ENCODE measurements at regions not wholly inside any gene's neighbourhood (a gene's known extent, or its start where the extent isn't known, plus 50 kb on each side); places are given as distances from the start of the nearest gene placed in this dataset.
"Not testable (repeated sequence)": the region's sequence is repeated elsewhere in the genome, so short reads cannot be mapped to it uniquely, and the experiment has no call there.

- H3K9ac ChIP-seq (ENCODE audit: insufficient read depth, low read depth, low read length); BruUV-seq (replicated peaks); ATAC-seq: not testable (repeated sequence)
Measured at GRCh38 chr16:29142506-29142905, 157.7 kb downstream of the LAT start.

GRCh38 chr16:29141586-29142324 lies 156.9 kb downstream of the LAT start:
- ATAC-seq: no peak; the same call in 2 of the 3 replicates
- Histone ChIP-seq H3K4me1 (ENCODE audit: insufficient read depth, low read length) (no peaks in the 10 kb centered on the region), H2AFZ (ENCODE audit: low read length) (no peak overlapping the region), H3K27me3 (ENCODE audit: control insufficient read depth in 1 of 2, insufficient read depth in 2 of 2, low read length in 2 of 2) (peaks cover 4 to 16% of the 10 kb centered on the region in 2 experiments; a peak in 3 of 5 replicates), H3K4me3 (replicated peaks in 1 of 3; ENCODE audit: insufficient read depth in 1 of 3, low read depth in 2 of 3, low read length in 3 of 3) (no peak overlapping the region), H3K79me2 (ENCODE audit: insufficient read depth, low read length) (no peaks in the 10 kb centered on the region), H3K9ac (ENCODE audit: insufficient read depth, low read depth, low read length) (no peak overlapping the region), H4K20me1 (ENCODE audit: insufficient read depth, low read length) (no peaks in the 10 kb centered on the region), H3K9me3 (ENCODE audit: low read length) (no peaks in the 10 kb centered on the region), H3K27ac (ENCODE audit: extremely low read length, insufficient read depth, low read length) (no peak overlapping the region), H3K4me2 (ENCODE audit: low read depth, low read length) (no peak overlapping the region), H3K36me3 (replicated peaks in 1 of 2; ENCODE audit: control insufficient read depth in 1 of 2, insufficient read depth in 2 of 2, low read length in 2 of 2) (no peaks in the 10 kb centered on the region)
- TF ChIP-seq MED1 (CRISPR knock-in tag; IDR thresholded peaks at IDR 0.05) (no peak), ZNF768 (CRISPR knock-in tag; IDR thresholded peaks at IDR 0.05) (0 out of 2 replicates have a peak, but pooled peaks have one; percentile 26), ZMYM4 (CRISPR knock-in tag; IDR thresholded peaks at IDR 0.05) (no peak), ZNF703 (CRISPR knock-in tag; IDR thresholded peaks at IDR 0.05; ENCODE audit: borderline replicate concordance) (no peak), MTA3 (CRISPR knock-in tag; IDR thresholded peaks at IDR 0.05) (no peak), ZNF20 (CRISPR knock-in tag; IDR thresholded peaks at IDR 0.05) (no peak), PPARG (CRISPR knock-in tag; conservative IDR thresholded peaks at IDR 0.05) (no peak)
- in situ Hi-C loops (cut with HindIII; ENCODE audit: extremely low pct_ligation_motif_present, low pct_unique_long_range_greater_than_20kb): no loop called here
- POLR2A ChIA-PET: no interaction called here
- no peak for FAIRE-seq
- CTCF ChIA-PET (ENCODE audit: low intra/inter-chr PET ratio, low total read pairs): no interaction called here
- WGBS (ENCODE audit: low lambda C conversion rate): 45% methylated on average over 30 of the region's 35 CpGs
- intact Hi-C loops (cut with micrococcal nuclease; ENCODE audit: unreplicated experiment): no loop called here
- no TSS peak for BruUV-seq (replicated peaks)
- no peak for DNase-seq (ENCODE audit: low spot score)

More at GRCh38 chr16:29142506-29142905, 157.7 kb downstream of the LAT start:
- H3K27me3 ChIP-seq (ENCODE audit: control insufficient read depth in 1 of 2, insufficient read depth in 2 of 2, low read length in 2 of 2): peaks cover 3 to 13% of the 10 kb centered on the region in 2 experiments; a peak in 3 of 5 replicates
- H3K4me3 ChIP-seq (replicated peaks in 1 of 3; ENCODE audit: insufficient read depth in 1 of 3, low read depth in 2 of 3, low read length in 3 of 3); H3K36me3 ChIP-seq (replicated peaks in 1 of 2; ENCODE audit: control insufficient read depth in 1 of 2, insufficient read depth in 2 of 2, low read length in 2 of 2); DNase-seq (ENCODE audit: low spot score); H3K79me2 ChIP-seq (ENCODE audit: insufficient read depth, low read length); H3K27ac ChIP-seq (ENCODE audit: extremely low read length, insufficient read depth, low read length); intact Hi-C loops (cut with micrococcal nuclease; ENCODE audit: unreplicated experiment); FAIRE-seq; CTCF ChIA-PET (ENCODE audit: low intra/inter-chr PET ratio, low total read pairs); POLR2A ChIA-PET; H2AFZ ChIP-seq (ENCODE audit: low read length); in situ Hi-C loops (cut with HindIII; ENCODE audit: extremely low pct_ligation_motif_present, low pct_unique_long_range_greater_than_20kb); H3K9me3 ChIP-seq (ENCODE audit: low read length); H3K4me1 ChIP-seq (ENCODE audit: insufficient read depth, low read length); H4K20me1 ChIP-seq (ENCODE audit: insufficient read depth, low read length); H3K4me2 ChIP-seq (ENCODE audit: low read depth, low read length): not testable (repeated sequence)
- 48% methylated on average over 14 of the region's 14 CpGs for WGBS (ENCODE audit: low lambda C conversion rate)

- DNase-seq (ENCODE audit: low spot score); in situ Hi-C loops (cut with HindIII; ENCODE audit: extremely low pct_ligation_motif_present, low pct_unique_long_range_greater_than_20kb); intact Hi-C loops (cut with micrococcal nuclease; ENCODE audit: unreplicated experiment); H3K4me3 ChIP-seq (replicated peaks in 1 of 3; ENCODE audit: insufficient read depth in 1 of 3, low read depth in 2 of 3, low read length in 3 of 3); H2AFZ ChIP-seq (ENCODE audit: low read length); H3K9me3 ChIP-seq (ENCODE audit: low read length); H3K4me1 ChIP-seq (ENCODE audit: insufficient read depth, low read length); H3K9ac ChIP-seq (ENCODE audit: insufficient read depth, low read depth, low read length); BruUV-seq (replicated peaks); H3K27ac ChIP-seq (ENCODE audit: extremely low read length, insufficient read depth, low read length); H3K79me2 ChIP-seq (ENCODE audit: insufficient read depth, low read length); H3K36me3 ChIP-seq (replicated peaks in 1 of 2; ENCODE audit: control insufficient read depth in 1 of 2, insufficient read depth in 2 of 2, low read length in 2 of 2); FAIRE-seq; CTCF ChIA-PET (ENCODE audit: low intra/inter-chr PET ratio, low total read pairs); H4K20me1 ChIP-seq (ENCODE audit: insufficient read depth, low read length); H3K4me2 ChIP-seq (ENCODE audit: low read depth, low read length); ATAC-seq; POLR2A ChIA-PET: not testable (repeated sequence)
- peaks cover 4 to 16% of the 10 kb centered on the region in 2 experiments; a peak in 3 of 5 replicates for H3K27me3 ChIP-seq (ENCODE audit: control insufficient read depth in 1 of 2, insufficient read depth in 2 of 2, low read length in 2 of 2)
- WGBS (ENCODE audit: low lambda C conversion rate): 54% methylated on average over 12 of the region's 12 CpGs
Measured at GRCh38 chr16:29141121-29141520, 156.3 kb downstream of the LAT start.

All from HepG2 (cell line).